ENCODE measurements at regions not wholly inside any gene's neighbourhood (a gene's known extent, or its start where the extent isn't known, plus 50 kb on each side); places are given as distances from the start of the nearest gene placed in this dataset.

- no peak overlapping the region for H3K4me3 ChIP-seq
- H3K27me3 ChIP-seq (replicated peaks; ENCODE audit: insufficient read depth), result no peaks in the 10 kb centered on the region
- DNase-seq (ENCODE audit: low spot score), result no peak
- 54% methylated on average over 4 of the region's 4 CpGs for WGBS
- no peaks in the 10 kb centered on the region for H3K4me1 ChIP-seq (replicated peaks)
- TF ChIP-seq CTCF (IDR thresholded peaks at IDR 0.05) (no peak), POLR2A (IDR thresholded peaks at IDR 0.05) (no peak), POLR2AphosphoS5 (IDR thresholded peaks at IDR 0.05) (no peak)
- H3K27ac ChIP-seq, result no peak overlapping the region
- intact Hi-C loops (cut with DNase I), result no loop called here
- H3K36me3 ChIP-seq, result no peaks in the 10 kb centered on the region
- no peaks in the 10 kb centered on the region for H3K9me3 ChIP-seq
Measured at GRCh38 chr5:4576161-4576748, 563.9 kb upstream of the ADAMTS16 start.

- intact Hi-C loops (cut with DNase I), result no loop called here
- 48% methylated on average over 14 of the region's 14 CpGs for WGBS
- no peaks in the 10 kb centered on the region for H3K36me3 ChIP-seq
- TF ChIP-seq POLR2AphosphoS5 (IDR thresholded peaks at IDR 0.05) (no peak), POLR2A (IDR thresholded peaks at IDR 0.05) (no peak), CTCF (IDR thresholded peaks at IDR 0.05) (no peak)
- H3K4me1 ChIP-seq (replicated peaks), result no peaks in the 10 kb centered on the region
- no peak overlapping the region for H3K27ac ChIP-seq
- H3K9me3 ChIP-seq, result no peaks in the 10 kb centered on the region
- DNase-seq (ENCODE audit: low spot score), result no peak
- H3K4me3 ChIP-seq, result no peak overlapping the region
- no peaks in the 10 kb centered on the region for H3K27me3 ChIP-seq (replicated peaks; ENCODE audit: insufficient read depth)
Measured at GRCh38 chr5:4576908-4577307, 563.2 kb upstream of the ADAMTS16 start.

GRCh38 chr5:4579679-4580078 lies 560.5 kb upstream of the ADAMTS16 start:
- Histone ChIP-seq H3K36me3 (no peaks in the 10 kb centered on the region), H3K4me1 (replicated peaks) (no peaks in the 10 kb centered on the region), H3K4me3 (no peak overlapping the region), H3K9me3 (no peaks in the 10 kb centered on the region), H3K27ac (no peak overlapping the region), H3K27me3 (replicated peaks; ENCODE audit: insufficient read depth) (no peaks in the 10 kb centered on the region)
- intact Hi-C loops (cut with DNase I), result no loop called here
- 92% methylated on average over 7 of the region's 7 CpGs for WGBS
- no peak for DNase-seq (ENCODE audit: low spot score)
- TF ChIP-seq CTCF (IDR thresholded peaks at IDR 0.05) (no peak), POLR2AphosphoS5 (IDR thresholded peaks at IDR 0.05) (no peak), POLR2A (IDR thresholded peaks at IDR 0.05) (no peak)

GRCh38 chr5:4580772-4581171 lies 559.4 kb upstream of the ADAMTS16 start:
- H3K4me1 ChIP-seq (replicated peaks), result no peaks in the 10 kb centered on the region
- intact Hi-C loops (cut with DNase I), result no loop called here
- no peaks in the 10 kb centered on the region for H3K27me3 ChIP-seq (replicated peaks; ENCODE audit: insufficient read depth)
- no peaks in the 10 kb centered on the region for H3K9me3 ChIP-seq
- TF ChIP-seq POLR2AphosphoS5 (IDR thresholded peaks at IDR 0.05) (no peak), POLR2A (IDR thresholded peaks at IDR 0.05) (no peak), CTCF (IDR thresholded peaks at IDR 0.05) (no peak)
- no peaks in the 10 kb centered on the region for H3K36me3 ChIP-seq
- WGBS, result 92% methylated on average over 19 of the region's 19 CpGs
- no peak overlapping the region for H3K4me3 ChIP-seq
- DNase-seq (ENCODE audit: low spot score), result no peak
- no peak overlapping the region for H3K27ac ChIP-seq

GRCh38 chr5:4581289-4581688 lies 558.8 kb upstream of the ADAMTS16 start:
- intact Hi-C loops (cut with DNase I), result no loop called here
- no peaks in the 10 kb centered on the region for H3K36me3 ChIP-seq
- WGBS, result 89% methylated on average over 15 of the region's 16 CpGs
- H3K27ac ChIP-seq, result no peak overlapping the region
- no peak for TF ChIP-seq POLR2AphosphoS5 (IDR thresholded peaks at IDR 0.05)
- no peak for TF ChIP-seq POLR2A (IDR thresholded peaks at IDR 0.05)
- TF ChIP-seq CTCF (IDR thresholded peaks at IDR 0.05), result no peak
- H3K4me1 ChIP-seq (replicated peaks), result no peaks in the 10 kb centered on the region
- no peaks in the 10 kb centered on the region for H3K27me3 ChIP-seq (replicated peaks; ENCODE audit: insufficient read depth)
- H3K4me3 ChIP-seq, result no peak overlapping the region
- no peaks in the 10 kb centered on the region for H3K9me3 ChIP-seq
- no peak for DNase-seq (ENCODE audit: low spot score)

Measured in prostate gland (tissue), 2 donors.